ENCODE measurements at regions not wholly inside any gene's neighbourhood (a gene's known extent, or its start where the extent isn't known, plus 50 kb on each side); places are given as distances from the start of the nearest gene placed in this dataset.
"Not testable (repeated sequence)": the region's sequence is repeated elsewhere in the genome, so short reads cannot be mapped to it uniquely, and the experiment has no call there.

GRCh38 chr5:90073026-90073570 lies 336.5 kb downstream of the CETN3 start:
- not testable (repeated sequence) for H3K27ac ChIP-seq (ENCODE audit: low read length)
- no CpG with 5 or more reads among the region's 22 CpGs for WGBS (ENCODE audit: insufficient coverage, low lambda C conversion rate)

GRCh38 chr5:90071656-90072055 lies 337.9 kb downstream of the CETN3 start:
- Histone ChIP-seq H3K4me3 (ENCODE audit: low read length) (no peak overlapping the region), H3K27ac (ENCODE audit: low read length) (no peak overlapping the region), H3K4me1 (ENCODE audit: control insufficient read depth, insufficient read depth, low read length) (no peaks in the 10 kb centered on the region), H3K36me3 (ENCODE audit: control insufficient read depth, insufficient read depth, low read length) (no peaks in the 10 kb centered on the region), H3K27me3 (ENCODE audit: control insufficient read depth, insufficient read depth, low read length) (no peaks in the 10 kb centered on the region), H3K9me3 (ENCODE audit: control insufficient read depth, low read depth, low read length) (no peaks in the 10 kb centered on the region)
- no CpG with 5 or more reads among the region's 2 CpGs for WGBS (ENCODE audit: insufficient coverage, low lambda C conversion rate)
- DNase-seq: no peak

More at GRCh38 chr5:90073026-90073570, 336.5 kb downstream of the CETN3 start:
- H3K4me3 ChIP-seq (ENCODE audit: low read length); DNase-seq; H3K27me3 ChIP-seq (ENCODE audit: control insufficient read depth, insufficient read depth, low read length); H3K9me3 ChIP-seq (ENCODE audit: control insufficient read depth, low read depth, low read length); H3K4me1 ChIP-seq (ENCODE audit: control insufficient read depth, insufficient read depth, low read length); H3K36me3 ChIP-seq (ENCODE audit: control insufficient read depth, insufficient read depth, low read length): not testable (repeated sequence)

- Histone ChIP-seq H3K9me3 (ENCODE audit: control insufficient read depth, low read depth, low read length) (no peaks in the 10 kb centered on the region), H3K4me1 (ENCODE audit: control insufficient read depth, insufficient read depth, low read length) (no peaks in the 10 kb centered on the region), H3K27ac (ENCODE audit: low read length) (no peak overlapping the region), H3K36me3 (ENCODE audit: control insufficient read depth, insufficient read depth, low read length) (no peaks in the 10 kb centered on the region), H3K4me3 (ENCODE audit: low read length) (no peak overlapping the region), H3K27me3 (ENCODE audit: control insufficient read depth, insufficient read depth, low read length) (no peaks in the 10 kb centered on the region)
- no peak for DNase-seq
- no CpG with 5 or more reads among the region's 1 CpG for WGBS (ENCODE audit: insufficient coverage, low lambda C conversion rate)
These were observed 338.5 kb downstream of the CETN3 start for GRCh38 chr5:90071066-90071465.

DNA sequence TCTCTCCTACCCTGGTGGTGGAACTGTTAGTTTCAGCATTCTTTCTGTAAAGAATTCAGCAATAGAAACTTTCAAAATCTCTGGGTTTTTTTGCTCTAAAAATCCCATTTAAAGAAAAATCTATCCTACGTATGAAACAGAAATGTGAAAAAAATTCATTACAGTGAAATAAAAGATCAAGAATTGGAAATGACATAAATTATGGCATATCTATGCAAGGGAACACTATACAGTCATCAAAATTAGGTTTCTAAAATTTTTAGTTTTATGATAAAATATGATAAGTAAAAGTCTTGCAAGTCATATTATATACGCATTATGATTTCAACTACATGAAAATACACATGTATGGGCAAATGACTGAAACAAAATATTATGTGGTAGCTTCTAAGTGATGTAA lies 342.6 kb downstream of the CETN3 start:
- DNase-seq: no peak
- H3K4me3 ChIP-seq (ENCODE audit: low read length): no peak overlapping the region
- 93% methylated on average over 1 of the region's 2 CpGs for WGBS (ENCODE audit: insufficient coverage, low lambda C conversion rate)
- H3K27ac ChIP-seq (ENCODE audit: low read length): no peak overlapping the region
- H3K4me1 ChIP-seq (ENCODE audit: control insufficient read depth, insufficient read depth, low read length): no peaks in the 10 kb centered on the region
- no peaks in the 10 kb centered on the region for H3K36me3 ChIP-seq (ENCODE audit: control insufficient read depth, insufficient read depth, low read length)
- H3K27me3 ChIP-seq (ENCODE audit: control insufficient read depth, insufficient read depth, low read length): no peaks in the 10 kb centered on the region
- H3K9me3 ChIP-seq (ENCODE audit: control insufficient read depth, low read depth, low read length): no peaks in the 10 kb centered on the region

- no peak for DNase-seq
- Histone ChIP-seq H3K9me3 (ENCODE audit: control insufficient read depth, low read depth, low read length) (no peaks in the 10 kb centered on the region), H3K4me1 (ENCODE audit: control insufficient read depth, insufficient read depth, low read length) (no peaks in the 10 kb centered on the region), H3K36me3 (ENCODE audit: control insufficient read depth, insufficient read depth, low read length) (no peaks in the 10 kb centered on the region), H3K27me3 (ENCODE audit: control insufficient read depth, insufficient read depth, low read length) (no peaks in the 10 kb centered on the region), H3K4me3 (ENCODE audit: low read length) (no peak overlapping the region), H3K27ac (ENCODE audit: low read length) (no peak overlapping the region)
- 29% methylated on average over 1 of the region's 15 CpGs for WGBS (ENCODE audit: insufficient coverage, low lambda C conversion rate)
These were observed 352.4 kb downstream of the CETN3 start for GRCh38 chr5:90056911-90057705.

- H3K9me3 ChIP-seq (ENCODE audit: control insufficient read depth, low read depth, low read length): no peaks in the 10 kb centered on the region
- H3K36me3 ChIP-seq (ENCODE audit: control insufficient read depth, insufficient read depth, low read length): no peaks in the 10 kb centered on the region
These were observed 353.7 kb downstream of the CETN3 start for GRCh38 chr5:90055831-90056328.

DNA sequence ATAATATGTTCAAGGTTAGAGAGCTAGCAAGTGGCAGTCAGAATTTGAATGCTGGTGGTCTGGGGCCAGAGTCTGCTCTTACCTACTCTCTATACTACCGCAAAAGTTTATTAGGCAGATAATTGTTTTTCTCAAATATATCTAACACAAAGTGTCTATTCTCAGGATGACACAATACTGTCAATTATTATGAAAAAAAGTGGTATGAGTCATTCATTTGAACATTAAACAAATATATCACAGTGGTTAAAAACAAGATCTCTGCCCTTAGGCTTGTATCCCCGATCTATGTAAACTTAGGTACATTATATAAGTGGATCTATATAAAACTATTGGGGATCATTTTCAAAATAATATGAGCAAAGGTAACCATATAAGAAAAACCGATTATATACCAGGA lies 354.9 kb downstream of the CETN3 start:
- no peaks in the 10 kb centered on the region for H3K27me3 ChIP-seq (ENCODE audit: control insufficient read depth, insufficient read depth, low read length)
- no peak overlapping the region for H3K4me3 ChIP-seq (ENCODE audit: low read length)
- no peaks in the 10 kb centered on the region for H3K4me1 ChIP-seq (ENCODE audit: control insufficient read depth, insufficient read depth, low read length)
- no peaks in the 10 kb centered on the region for H3K9me3 ChIP-seq (ENCODE audit: control insufficient read depth, low read depth, low read length)
- H3K36me3 ChIP-seq (ENCODE audit: control insufficient read depth, insufficient read depth, low read length): no peaks in the 10 kb centered on the region
- DNase-seq: no peak
- 100% methylated on average over 1 of the region's 3 CpGs for WGBS (ENCODE audit: insufficient coverage, low lambda C conversion rate)
- no peak overlapping the region for H3K27ac ChIP-seq (ENCODE audit: low read length)

More at GRCh38 chr5:90055831-90056328, 353.7 kb downstream of the CETN3 start:
- Histone ChIP-seq H3K4me1 (ENCODE audit: control insufficient read depth, insufficient read depth, low read length) (no peaks in the 10 kb centered on the region), H3K27me3 (ENCODE audit: control insufficient read depth, insufficient read depth, low read length) (no peaks in the 10 kb centered on the region), H3K27ac (ENCODE audit: low read length) (no peak overlapping the region), H3K4me3 (ENCODE audit: low read length) (no peak overlapping the region)
- WGBS (ENCODE audit: insufficient coverage, low lambda C conversion rate): 40% methylated on average over 1 of the region's 9 CpGs
- no peak for DNase-seq

GRCh38 chr5:90051756-90052155 lies 357.8 kb downstream of the CETN3 start:
- Histone ChIP-seq H3K9me3 (ENCODE audit: control insufficient read depth, low read depth, low read length) (no peaks in the 10 kb centered on the region), H3K27ac (ENCODE audit: low read length) (no peak overlapping the region), H3K4me1 (ENCODE audit: control insufficient read depth, insufficient read depth, low read length) (no peaks in the 10 kb centered on the region), H3K27me3 (ENCODE audit: control insufficient read depth, insufficient read depth, low read length) (no peaks in the 10 kb centered on the region), H3K36me3 (ENCODE audit: control insufficient read depth, insufficient read depth, low read length) (no peaks in the 10 kb centered on the region), H3K4me3 (ENCODE audit: low read length) (no peak overlapping the region)
- WGBS (ENCODE audit: insufficient coverage, low lambda C conversion rate): no CpG with 5 or more reads among the region's 1 CpG
- no peak for DNase-seq

DNA sequence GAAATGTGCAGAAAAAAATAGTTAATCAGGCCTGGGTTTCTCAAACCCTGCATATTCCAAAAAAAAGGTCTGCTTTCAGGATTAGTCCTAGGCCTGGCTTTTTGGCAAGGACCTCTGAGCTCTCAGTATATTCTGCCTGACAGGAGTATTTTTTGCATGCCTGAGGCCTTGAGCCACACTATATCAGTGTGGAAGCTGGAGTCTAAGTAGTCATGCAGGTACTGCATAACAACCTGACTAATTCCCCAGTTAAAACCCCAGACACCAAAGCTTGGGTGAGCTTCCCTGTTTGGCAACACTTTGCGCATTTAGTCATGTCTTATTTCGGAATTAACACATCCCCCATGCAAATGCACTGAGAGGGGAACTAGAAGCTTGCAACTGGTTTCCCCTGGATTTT lies 359.5 kb downstream of the CETN3 start:
- no peak for DNase-seq
- H3K27me3 ChIP-seq (ENCODE audit: control insufficient read depth, insufficient read depth, low read length): no peaks in the 10 kb centered on the region
- no peaks in the 10 kb centered on the region for H3K36me3 ChIP-seq (ENCODE audit: control insufficient read depth, insufficient read depth, low read length)
- no peak overlapping the region for H3K4me3 ChIP-seq (ENCODE audit: low read length)
- no peaks in the 10 kb centered on the region for H3K9me3 ChIP-seq (ENCODE audit: control insufficient read depth, low read depth, low read length)
- no peak overlapping the region for H3K27ac ChIP-seq (ENCODE audit: low read length)
- H3K4me1 ChIP-seq (ENCODE audit: control insufficient read depth, insufficient read depth, low read length): no peaks in the 10 kb centered on the region
- WGBS (ENCODE audit: insufficient coverage, low lambda C conversion rate): 100% methylated on average over 2 of the region's 2 CpGs

DNA sequence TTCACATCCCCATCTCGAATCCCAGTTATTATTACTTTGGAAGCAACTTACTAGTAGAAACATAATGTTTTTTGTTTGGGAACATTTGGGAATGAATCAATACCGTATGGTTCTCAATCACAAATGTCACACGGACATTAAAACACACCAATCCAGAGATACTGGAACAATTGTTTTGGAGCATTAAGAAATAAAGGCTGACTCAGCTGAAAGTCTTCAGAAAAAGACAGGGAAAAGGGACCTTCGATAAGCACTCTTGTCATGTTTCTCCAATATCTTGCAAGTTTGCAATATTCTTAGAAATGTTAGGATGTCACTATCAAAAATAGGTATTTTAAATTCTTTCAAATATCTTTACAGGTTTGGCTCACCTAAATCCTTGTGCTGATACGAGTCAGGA lies 362.4 kb downstream of the CETN3 start:
- H3K4me1 ChIP-seq (ENCODE audit: control insufficient read depth, insufficient read depth, low read length): no peaks in the 10 kb centered on the region
- H3K4me3 ChIP-seq (ENCODE audit: low read length): no peak overlapping the region
- no peak for DNase-seq
- H3K27me3 ChIP-seq (ENCODE audit: control insufficient read depth, insufficient read depth, low read length): no peaks in the 10 kb centered on the region
- H3K36me3 ChIP-seq (ENCODE audit: control insufficient read depth, insufficient read depth, low read length): no peaks in the 10 kb centered on the region
- no peak overlapping the region for H3K27ac ChIP-seq (ENCODE audit: low read length)
- no peaks in the 10 kb centered on the region for H3K9me3 ChIP-seq (ENCODE audit: control insufficient read depth, low read depth, low read length)
- 82% methylated on average over 4 of the region's 5 CpGs for WGBS (ENCODE audit: insufficient coverage, low lambda C conversion rate)

GRCh38 chr5:90040082-90040481 lies 369.5 kb downstream of the CETN3 start:
- not testable (repeated sequence) for H3K4me3 ChIP-seq (ENCODE audit: low read length); DNase-seq; H3K27me3 ChIP-seq (ENCODE audit: control insufficient read depth, insufficient read depth, low read length); H3K4me1 ChIP-seq (ENCODE audit: control insufficient read depth, insufficient read depth, low read length); H3K27ac ChIP-seq (ENCODE audit: low read length); H3K36me3 ChIP-seq (ENCODE audit: control insufficient read depth, insufficient read depth, low read length); H3K9me3 ChIP-seq (ENCODE audit: control insufficient read depth, low read depth, low read length)
- WGBS (ENCODE audit: insufficient coverage, low lambda C conversion rate): no CpG with 5 or more reads among the region's 4 CpGs

All from large intestine (tissue), 3 donors.